ENCODE measurements at regions not wholly inside any gene's neighbourhood (a gene's known extent, or its start where the extent isn't known, plus 50 kb on each side); places are given as distances from the start of the nearest gene placed in this dataset.
"Not testable (repeated sequence)": the region's sequence is repeated elsewhere in the genome, so short reads cannot be mapped to it uniquely, and the experiment has no call there.

GRCh38 chr18:10249270-10249669 lies 205.2 kb upstream of the APCDD1 start:
- intact Hi-C loops (cut with DNase I): no loop called here

GRCh38 chr18:10249801-10250200 lies 204.6 kb upstream of the APCDD1 start:
- intact Hi-C loops (cut with DNase I): no loop called here
- no peaks in the 10 kb centered on the region for H3K27me3 ChIP-seq
- TF ChIP-seq POLR2A (IDR thresholded peaks at IDR 0.05): no peak
- TF ChIP-seq, protein P1, sequence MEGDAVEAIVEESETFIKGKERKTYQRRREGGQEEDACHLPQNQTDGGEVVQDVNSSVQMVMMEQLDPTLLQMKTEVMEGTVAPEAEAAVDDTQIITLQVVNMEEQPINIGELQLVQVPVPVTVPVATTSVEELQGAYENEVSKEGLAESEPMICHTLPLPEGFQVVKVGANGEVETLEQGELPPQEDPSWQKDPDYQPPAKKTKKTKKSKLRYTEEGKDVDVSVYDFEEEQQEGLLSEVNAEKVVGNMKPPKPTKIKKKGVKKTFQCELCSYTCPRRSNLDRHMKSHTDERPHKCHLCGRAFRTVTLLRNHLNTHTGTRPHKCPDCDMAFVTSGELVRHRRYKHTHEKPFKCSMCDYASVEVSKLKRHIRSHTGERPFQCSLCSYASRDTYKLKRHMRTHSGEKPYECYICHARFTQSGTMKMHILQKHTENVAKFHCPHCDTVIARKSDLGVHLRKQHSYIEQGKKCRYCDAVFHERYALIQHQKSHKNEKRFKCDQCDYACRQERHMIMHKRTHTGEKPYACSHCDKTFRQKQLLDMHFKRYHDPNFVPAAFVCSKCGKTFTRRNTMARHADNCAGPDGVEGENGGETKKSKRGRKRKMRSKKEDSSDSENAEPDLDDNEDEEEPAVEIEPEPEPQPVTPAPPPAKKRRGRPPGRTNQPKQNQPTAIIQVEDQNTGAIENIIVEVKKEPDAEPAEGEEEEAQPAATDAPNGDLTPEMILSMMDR (IDR thresholded peaks at IDR 0.05): no peak
- H3K36me3 ChIP-seq: no peaks in the 10 kb centered on the region
- no peak for DNase-seq
- no peak overlapping the region for H3K27ac ChIP-seq
- no peaks in the 10 kb centered on the region for H3K4me1 ChIP-seq
- H3K4me3 ChIP-seq (replicated peaks in 1 of 3): no peak overlapping the region
- 88 to 94% methylated on average over 1 of the region's 1 CpG for WGBS, 2 donors
- H3K9me3 ChIP-seq: no peaks in the 10 kb centered on the region

More at GRCh38 chr18:10249270-10249669, 205.2 kb upstream of the APCDD1 start:
- H3K27ac ChIP-seq: no peak overlapping the region
- H3K4me1 ChIP-seq: no peaks in the 10 kb centered on the region
- WGBS, 2 donors: 41 to 48% methylated on average over 3 of the region's 3 CpGs
- TF ChIP-seq, protein P1 (IDR thresholded peaks at IDR 0.05): no peak
- no peak for TF ChIP-seq POLR2A (IDR thresholded peaks at IDR 0.05)
- no peaks in the 10 kb centered on the region for H3K9me3 ChIP-seq
- H3K4me3 ChIP-seq (replicated peaks in 1 of 3): no peak overlapping the region
- DNase-seq: no peak
- no peaks in the 10 kb centered on the region for H3K27me3 ChIP-seq
- no peaks in the 10 kb centered on the region for H3K36me3 ChIP-seq

DNA sequence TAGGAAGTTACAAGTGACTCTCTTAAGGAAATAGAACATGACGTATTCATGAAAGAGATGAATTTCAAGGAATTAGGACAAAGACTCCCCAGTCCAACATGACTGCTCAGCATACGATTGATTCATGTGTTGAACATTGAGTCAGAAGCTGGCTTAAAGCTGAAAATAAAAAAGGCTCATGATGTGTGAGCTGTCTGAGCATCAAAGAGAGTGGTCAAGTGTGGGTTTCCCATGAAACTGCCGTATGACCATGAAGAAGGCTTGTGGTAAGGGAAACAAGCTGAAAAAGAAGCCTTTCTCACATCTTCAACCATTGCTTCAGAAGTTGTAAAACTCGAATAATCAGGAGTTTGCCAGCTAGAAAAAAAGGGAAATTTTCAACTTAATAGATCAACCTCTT lies 201.9 kb upstream of the APCDD1 start:
- H3K27ac ChIP-seq: no peak overlapping the region
- no peaks in the 10 kb centered on the region for H3K36me3 ChIP-seq
- intact Hi-C loops (cut with DNase I): no loop called here
- no peaks in the 10 kb centered on the region for H3K27me3 ChIP-seq
- no peaks in the 10 kb centered on the region for H3K9me3 ChIP-seq
- H3K4me1 ChIP-seq: no peaks in the 10 kb centered on the region
- DNase-seq: no peak
- TF ChIP-seq, protein P1 (IDR thresholded peaks at IDR 0.05): no peak
- TF ChIP-seq POLR2A (IDR thresholded peaks at IDR 0.05): no peak
- no peak overlapping the region for H3K4me3 ChIP-seq (replicated peaks in 1 of 3)
- WGBS, 2 donors: 91 to 92% methylated on average over 4 of the region's 4 CpGs

DNA sequence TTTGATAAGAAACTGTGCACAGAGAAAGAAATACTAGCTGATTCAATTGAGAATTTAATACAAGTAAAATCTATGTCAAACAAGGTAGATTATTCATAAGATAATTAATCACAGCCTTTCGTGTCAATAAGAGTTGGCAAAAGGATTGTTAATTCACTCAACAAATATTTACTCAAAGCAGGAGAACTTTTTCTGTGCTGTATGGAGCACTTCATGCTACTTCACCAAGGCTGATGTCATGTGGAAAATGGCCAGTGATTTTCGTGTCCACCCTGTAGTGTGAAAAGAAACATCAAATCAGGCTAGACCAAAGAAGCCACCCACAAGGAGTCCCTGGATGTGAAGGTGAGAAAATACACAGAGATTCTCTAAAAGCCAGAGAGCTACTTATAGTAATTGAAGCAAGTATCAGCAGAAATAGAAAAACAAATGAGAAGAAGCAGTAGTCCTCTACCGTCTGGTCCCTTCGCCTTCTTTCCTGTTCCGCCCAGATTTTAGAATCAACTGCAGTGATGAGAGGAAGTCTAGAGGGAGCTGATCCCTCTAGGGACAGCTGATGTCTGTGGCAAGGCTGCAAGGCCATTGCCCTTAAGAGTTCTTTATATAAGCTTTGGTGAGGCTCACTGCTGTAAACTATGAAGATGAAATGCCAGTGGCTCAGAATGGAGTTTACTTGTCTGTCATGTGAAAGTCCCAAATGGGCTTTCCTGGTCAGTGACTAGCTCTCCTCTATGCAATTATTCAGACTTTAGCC lies 201.3 kb upstream of the APCDD1 start:
- DNase-seq: no peak
- Histone ChIP-seq H3K4me1 (no peaks in the 10 kb centered on the region), H3K27ac (no peak overlapping the region), H3K9me3 (no peaks in the 10 kb centered on the region), H3K4me3 (replicated peaks in 1 of 3) (no peak overlapping the region), H3K36me3 (no peaks in the 10 kb centered on the region), H3K27me3 (no peaks in the 10 kb centered on the region)
- TF ChIP-seq POLR2A (IDR thresholded peaks at IDR 0.05): no peak
- TF ChIP-seq, protein P1 (IDR thresholded peaks at IDR 0.05): no peak
- 74 to 76% methylated on average over 5 of the region's 5 CpGs for WGBS, 2 donors
- intact Hi-C loops (cut with DNase I): no loop called here

DNA sequence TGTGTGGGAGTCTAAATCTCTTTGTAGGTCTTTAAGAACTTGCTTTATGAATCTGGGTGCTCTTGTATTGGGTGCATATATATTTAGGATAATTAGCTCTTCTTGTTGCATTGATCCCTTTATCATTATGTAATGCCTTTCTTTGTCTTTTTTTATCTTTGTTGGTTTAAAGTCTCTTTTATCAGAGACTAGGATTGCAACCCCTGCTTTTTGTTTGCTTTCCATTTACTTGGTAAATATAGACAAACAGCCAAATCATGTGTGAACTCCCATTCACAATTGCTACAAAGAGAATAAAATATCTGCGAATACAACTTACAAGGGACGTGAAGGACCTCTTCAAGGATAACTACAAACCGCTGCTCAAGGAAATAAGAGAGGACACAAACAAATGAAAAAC lies 198.2 kb upstream of the APCDD1 start:
- H3K9me3 ChIP-seq; H3K4me3 ChIP-seq (replicated peaks in 1 of 3); H3K36me3 ChIP-seq; H3K27ac ChIP-seq; H3K4me1 ChIP-seq; H3K27me3 ChIP-seq; intact Hi-C loops (cut with DNase I); DNase-seq: not testable (repeated sequence)
- WGBS, 2 donors: 71 to 93% methylated on average over 3 of the region's 3 CpGs
